K562 (cell line): ENCODE measurements at regions not wholly inside any gene's neighbourhood (a gene's known extent, or its start where the extent isn't known, plus 50 kb on each side); places are given as distances from the start of the nearest gene placed in this dataset.

Experiments used
- ATAC-seq: fragments of 200-7000 bp; cut with Tn5 transposase; 3 replicates; pipeline ENCODE4 v1.9.1; 2020; ENCODE audit warnings: moderate library complexity
- BruUV-seq: library from RNA; stranded (reverse); fragments of 400-500 nt; replicated peaks from 2 replicates; lab custom pipeline; 2021; lab: Mats Ljungman, UMichigan
- CTCF ChIA-PET: fragments of 300-600 bp; formaldehyde crosslinking; extraction: SDS; loops from one replicate; lab custom pipeline; 2021; ENCODE audit warnings: low intra/inter-chr PET ratio; lab: Yijun Ruan, JAX
- POLR2A ChIA-PET: fragments of 300-600, 350-650 bp; sonication (Branson Sonifier 250); formaldehyde crosslinking; extraction: SDS; loops from one replicate; lab custom pipeline; 2021; ENCODE audit warnings: antibody characterized with exemption, inconsistent platforms; lab: Yijun Ruan, JAX
- DNase-seq, 4 experiments: peaks; one replicate each; pipeline versions ENCODE4 v3.0.0 to v3.0.0-alpha.2; 2011 to 2018; ENCODE audit warnings: low spot score in 3 of 4, mixed read lengths in 3 of 4; ENCODE audit errors: extremely low read depth in 1 of 4
- FAIRE-seq: peaks from 2 replicates; lab custom pipeline; 2011; peaks lifted over from hg19 to GRCh38; lab: Jason Lieb, UNC
- H2AFZ ChIP-seq: 2 replicates; pipeline ENCODE4 v1.6.0; 2011; ENCODE audit warnings: low read depth, low read length, control low read depth, inconsistent platforms
- H3K27ac ChIP-seq: fragments of 200-600 bp; 3 replicates; pipeline ENCODE4 v1.8.0; 2011; ENCODE audit warnings: low read depth, mild to moderate bottlenecking, control low read depth, inconsistent platforms, low read length, moderate library complexity, mixed read lengths; ENCODE audit errors: extremely low read depth
- H3K27me3 ChIP-seq, 2 experiments: fragments of 300-600 bp in 1 of 2; 2 replicates in 1 of 2; 3 replicates in 1 of 2; pipeline versions ENCODE4 v1.6.0 to v1.8.0; 2011; ENCODE audit warnings: inconsistent platforms in 2 of 2, low read length in 2 of 2, mild to moderate bottlenecking in 1 of 2, mixed read lengths in 1 of 2, moderate library complexity in 1 of 2; ENCODE audit not compliant: control insufficient read depth in 2 of 2, insufficient read depth in 2 of 2
- H3K36me3 ChIP-seq: fragments of 300-600 bp; 3 replicates; pipeline ENCODE4 v1.8.0; 2011; ENCODE audit warnings: mild to moderate bottlenecking, low read length, inconsistent platforms; ENCODE audit not compliant: control insufficient read depth, insufficient read depth
- H3K4me1 ChIP-seq, 2 experiments: fragments of 200-600 bp in 1 of 2; replicated peaks in 1 of 2; 2 replicates in 1 of 2; 3 replicates in 1 of 2; pipeline versions ENCODE4 v1.5.1 to v1.8.0; 2011; ENCODE audit warnings: inconsistent platforms in 2 of 2, low read length in 2 of 2, mild to moderate bottlenecking in 1 of 2, mixed read lengths in 1 of 2, moderate library complexity in 1 of 2; ENCODE audit not compliant: control insufficient read depth in 2 of 2, insufficient read depth in 2 of 2
- H3K4me2 ChIP-seq: 2 replicates; pipeline ENCODE4 v1.6.1; 2011; ENCODE audit warnings: low read length, control low read depth, inconsistent platforms, mixed read lengths; ENCODE audit not compliant: insufficient read depth
- H3K4me3 ChIP-seq: fragments of 200-600 bp; sonication (generic), shearing (Covaris generic); 2 replicates; pipeline ENCODE4 v1.5.1; 2016; ENCODE audit warnings: control low read depth, inconsistent platforms
- H3K79me2 ChIP-seq: fragments of 200-600 bp; 3 replicates; pipeline ENCODE4 v1.8.0; 2011; ENCODE audit warnings: low read length, inconsistent platforms; ENCODE audit not compliant: control insufficient read depth, insufficient read depth
- H3K9ac ChIP-seq, 2 experiments: 2 replicates each; pipeline versions ENCODE4 v1.6.0 to v1.6.1; 2011; ENCODE audit warnings: low read depth in 2 of 2, low read length in 2 of 2, control low read depth in 1 of 2, inconsistent platforms in 1 of 2, mild to moderate bottlenecking in 1 of 2, mixed read lengths in 1 of 2; ENCODE audit not compliant: insufficient read depth in 1 of 2
- H3K9me1 ChIP-seq: one replicate; pipeline ENCODE4 v1.6.0; 2011; ENCODE audit warnings: inconsistent platforms, mild to moderate bottlenecking, low read length, moderate library complexity; ENCODE audit not compliant: control insufficient read depth, insufficient read depth
- H3K9me3 ChIP-seq: replicated peaks from 2 replicates; pipeline ENCODE4 v1.5.1; 2011; ENCODE audit warnings: low read depth, low read length, inconsistent platforms; ENCODE audit not compliant: control insufficient read depth, insufficient read depth
- H4K20me1 ChIP-seq: replicated peaks from 2 replicates; pipeline ENCODE4 v1.6.1; 2011; ENCODE audit warnings: low read length, inconsistent platforms, mixed read lengths; ENCODE audit not compliant: control insufficient read depth, insufficient read depth
- CBX2 ChIP-seq: fragments of 200-600 bp; sonication (generic); IDR thresholded peaks from one replicate; pipeline ENCODE4 v1.6.1; 2012; ENCODE audit warnings: mild to moderate bottlenecking, low read length, inconsistent platforms; ENCODE audit not compliant: insufficient read depth, poor library complexity, severe bottlenecking
- ESRRA ChIP-seq: fragments of 450-650 bp; IDR thresholded peaks from 2 replicates; pipeline ENCODE4 v1.6.1; 2014; ENCODE audit warnings: low read depth, mild to moderate bottlenecking, moderate library complexity, borderline replicate concordance
- FOXP1 ChIP-seq: sonication (generic); formaldehyde crosslinking; IDR thresholded peaks from 2 replicates; pipeline ENCODE4 v1.8.0; 2022; ENCODE audit warnings: mild to moderate bottlenecking, missing genetic modification reagents
- L3MBTL2 ChIP-seq: fragments of 450-650 bp; IDR thresholded peaks from 2 replicates; pipeline ENCODE4 v1.6.1; 2016; ENCODE audit warnings: mild to moderate bottlenecking, moderate library complexity
- MBD1 ChIP-seq: fragments of 250-450 bp; sonication (Bioruptor Pico); IDR thresholded peaks from 2 replicates; pipeline ENCODE4 v1.8.0; 2022; ENCODE audit warnings: inconsistent platforms
- NUFIP1 ChIP-seq: fragments of 450-650 bp; IDR thresholded peaks from 2 replicates; pipeline ENCODE4 v1.6.1; 2018; ENCODE audit not compliant: partially characterized antibody
- POLR3A ChIP-seq: IDR thresholded peaks from 2 replicates; pipeline ENCODE4 v1.6.1; 2011; ENCODE audit warnings: borderline replicate concordance, mild to moderate bottlenecking, moderate library complexity; ENCODE audit not compliant: insufficient read length, insufficient read depth; ENCODE audit errors: extremely low read depth
- whole genome bisulfite sequencing: fragments of 100-300 bp; shearing (Covaris generic); methylation state at CpG from one replicate; pipeline ENCODE4 v1.1.6; 2016; ENCODE audit warnings: low coverage, mixed read lengths; ENCODE audit not compliant: insufficient coverage; ENCODE audit errors: missing lambda C conversion rate; 5-methylcytosine and 5-hydroxymethylcytosine counted together
- in situ Hi-C: fragments of 300-500 bp; cut with MboI; formaldehyde crosslinking; loops from 4 replicates; pipeline ENCODE4 v1.15.0; 2018; ENCODE audit warnings: inconsistent platforms, mixed read lengths
- intact Hi-C: fragments of 100-400 bp; cut with micrococcal nuclease; formaldehyde crosslinking; loops from 2 replicates; pipeline ENCODE4 v1.14.2; 2022

- TF ChIP-seq CBX2 (no peak), MBD1 (no peak), NUFIP1 (no peak), FOXP1 (CRISPR knock-in tag) (no peak)
Measured at GRCh38 chr3:194077602-194078001, 58.3 kb upstream of the HES1 start (continued).

GRCh38 chr3:194078045-194078821, 57.7 kb upstream of the HES1 start:
- H3K27me3 ChIP-seq, result no peaks in the 10 kb centered on the region
- in situ Hi-C loops, result no loop called here
- ATAC-seq (no peak), DNase-seq (no peak), FAIRE-seq (no peak)
- 53% methylated on average over 8 of the region's 8 CpGs for WGBS
- H4K20me1 ChIP-seq, result no peaks in the 10 kb centered on the region
- BruUV-seq, result no TSS peak
- no peak overlapping the region for H3K9ac ChIP-seq
- no peaks in the 10 kb centered on the region for H3K9me3 ChIP-seq
- no peak overlapping the region for H3K4me3 ChIP-seq
- ChIA-PET CTCF (no interaction called here), POLR2A (interaction anchor here (0.5 to 0.9 kb wide), 3 partner anchors 8 to 245 kb away, joined by 3 read pairs; no protein-coding TSS in a partner anchor)
- no peak overlapping the region for H3K27ac ChIP-seq
- H2AFZ ChIP-seq, result peak overlapping the region; percentile 61
- intact Hi-C loops, result loop anchor here (10.0 kb wide), 3 partner anchors 73 to 293 kb away; no protein-coding TSS in a partner anchor
- 0 out of 2 replicates have a peak, but pooled peaks have one; percentile 20 for TF ChIP-seq ESRRA
- TF ChIP-seq L3MBTL2, result 0 out of 2 replicates have a peak, but pooled peaks have one; percentile 33
- no peak for TF ChIP-seq POLR3A
- no peaks in the 10 kb centered on the region for H3K9me1 ChIP-seq
- no peaks in the 10 kb centered on the region for H3K79me2 ChIP-seq
- no peaks in the 10 kb centered on the region for H3K36me3 ChIP-seq
- H3K4me1 ChIP-seq, result peaks cover 1 to 34% of the 10 kb centered on the region in 2 experiments
- no peak overlapping the region for H3K4me2 ChIP-seq
